SK-N-SH treated with all-trans-retinoic acid at 6 μM for 48 hours (cell line): ENCODE measurements at regions not wholly inside any gene's neighbourhood (a gene's known extent, or its start where the extent isn't known, plus 50 kb on each side); places are given as distances from the start of the nearest gene placed in this dataset.

Experiments used
- ESRRG ChIP-seq: fragments of 250-450 bp; sonication (Bioruptor Pico); IDR thresholded peaks from 2 replicates; pipeline ENCODE4 v1.6.1; 2021; ENCODE audit warnings: mild to moderate bottlenecking
- PPARA ChIP-seq: fragments of 250-450 bp; sonication (Bioruptor Pico); IDR thresholded peaks from 2 replicates; pipeline ENCODE4 v1.5.0; 2020; ENCODE audit warnings: mild to moderate bottlenecking, borderline replicate concordance
- ZFP3 ChIP-seq: fragments of 250-450 bp; sonication (Bioruptor Pico); IDR thresholded peaks from 2 replicates; pipeline ENCODE4 v1.5.0; 2020; ENCODE audit warnings: mild to moderate bottlenecking, moderate library complexity
- TF ChIP-seq, protein P1 (sequence below): fragments of 250-450 bp; sonication (Bioruptor Pico); IDR thresholded peaks from 2 replicates; pipeline ENCODE4 v1.5.1; 2020; ENCODE audit warnings: low read depth, mild to moderate bottlenecking, moderate library complexity
- TF ChIP-seq, protein P2 (sequence below): fragments of 250-450 bp; sonication (Bioruptor Pico); IDR thresholded peaks from 2 replicates; pipeline ENCODE4 v1.8.0; 2020; ENCODE audit warnings: mild to moderate bottlenecking, moderate library complexity, borderline replicate concordance

DNA sequence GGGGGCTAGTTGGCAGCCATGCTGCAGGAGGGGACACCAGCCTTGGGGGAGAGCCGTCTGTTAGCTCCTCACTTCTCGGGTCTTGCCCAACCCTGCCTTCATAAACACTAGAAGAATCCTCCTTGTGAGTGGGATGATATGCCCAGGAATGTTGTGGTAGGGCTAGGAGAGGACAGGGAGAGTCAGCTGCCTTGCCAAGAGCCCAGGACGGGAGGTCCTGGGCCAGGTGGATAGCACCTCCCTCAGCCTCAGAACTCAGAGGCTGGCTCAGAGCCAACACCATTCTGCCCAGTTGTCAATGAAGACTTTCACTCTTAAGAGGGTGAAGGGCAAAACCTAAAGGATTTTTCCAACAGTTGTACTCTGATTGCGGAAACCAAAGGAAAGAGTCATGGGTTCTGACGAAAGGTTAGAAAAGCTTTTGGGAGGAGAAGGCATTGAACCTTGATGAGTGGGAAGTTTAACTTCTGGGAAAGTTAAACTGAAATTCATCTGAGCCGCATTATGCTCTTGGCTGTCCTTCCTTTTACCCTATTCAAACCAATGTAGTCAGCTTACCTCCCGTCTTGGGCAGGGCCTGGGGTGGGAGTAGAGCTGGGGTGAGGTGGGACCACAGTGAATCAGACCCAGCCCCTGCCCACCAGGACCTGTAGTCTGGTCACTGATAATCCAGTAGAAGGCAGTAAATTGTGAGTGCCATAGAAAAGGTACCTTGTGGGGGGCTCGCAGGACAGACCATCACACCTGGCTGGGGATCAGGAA lies 81.9 kb downstream of the FAM43A start:
- TF ChIP-seq, protein P1, sequence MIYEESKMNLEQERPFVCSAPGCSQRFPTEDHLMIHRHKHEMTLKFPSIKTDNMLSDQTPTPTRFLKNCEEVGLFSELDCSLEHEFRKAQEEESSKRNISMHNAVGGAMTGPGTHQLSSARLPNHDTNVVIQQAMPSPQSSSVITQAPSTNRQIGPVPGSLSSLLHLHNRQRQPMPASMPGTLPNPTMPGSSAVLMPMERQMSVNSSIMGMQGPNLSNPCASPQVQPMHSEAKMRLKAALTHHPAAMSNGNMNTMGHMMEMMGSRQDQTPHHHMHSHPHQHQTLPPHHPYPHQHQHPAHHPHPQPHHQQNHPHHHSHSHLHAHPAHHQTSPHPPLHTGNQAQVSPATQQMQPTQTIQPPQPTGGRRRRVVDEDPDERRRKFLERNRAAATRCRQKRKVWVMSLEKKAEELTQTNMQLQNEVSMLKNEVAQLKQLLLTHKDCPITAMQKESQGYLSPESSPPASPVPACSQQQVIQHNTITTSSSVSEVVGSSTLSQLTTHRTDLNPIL (CRISPR knock-in tag), result no peak
- no peak for TF ChIP-seq ESRRG (CRISPR knock-in tag)
- TF ChIP-seq, protein P2, sequence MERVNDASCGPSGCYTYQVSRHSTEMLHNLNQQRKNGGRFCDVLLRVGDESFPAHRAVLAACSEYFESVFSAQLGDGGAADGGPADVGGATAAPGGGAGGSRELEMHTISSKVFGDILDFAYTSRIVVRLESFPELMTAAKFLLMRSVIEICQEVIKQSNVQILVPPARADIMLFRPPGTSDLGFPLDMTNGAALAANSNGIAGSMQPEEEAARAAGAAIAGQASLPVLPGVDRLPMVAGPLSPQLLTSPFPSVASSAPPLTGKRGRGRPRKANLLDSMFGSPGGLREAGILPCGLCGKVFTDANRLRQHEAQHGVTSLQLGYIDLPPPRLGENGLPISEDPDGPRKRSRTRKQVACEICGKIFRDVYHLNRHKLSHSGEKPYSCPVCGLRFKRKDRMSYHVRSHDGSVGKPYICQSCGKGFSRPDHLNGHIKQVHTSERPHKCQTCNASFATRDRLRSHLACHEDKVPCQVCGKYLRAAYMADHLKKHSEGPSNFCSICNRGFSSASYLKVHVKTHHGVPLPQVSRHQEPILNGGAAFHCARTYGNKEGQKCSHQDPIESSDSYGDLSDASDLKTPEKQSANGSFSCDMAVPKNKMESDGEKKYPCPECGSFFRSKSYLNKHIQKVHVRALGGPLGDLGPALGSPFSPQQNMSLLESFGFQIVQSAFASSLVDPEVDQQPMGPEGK (CRISPR knock-in tag), result no peak
- no peak for TF ChIP-seq PPARA
- no peak for TF ChIP-seq ZFP3 (CRISPR knock-in tag)
